SK-N-MC (cell line): ENCODE measurements at regions not wholly inside any gene's neighbourhood (a gene's known extent, or its start where the extent isn't known, plus 50 kb on each side); places are given as distances from the start of the nearest gene placed in this dataset.

ENCODE experiments used
- DNase-seq: peaks from one replicate; pipeline ENCODE4 v3.0.0-alpha.2; 2011; ENCODE audit warnings: low read depth, low spot score
- H3K27ac ChIP-seq: fragments of 200-600 bp; sonication (generic); 2 replicates; pipeline ENCODE4 v1.5.1; 2016; ENCODE audit warnings: mixed run types
- H3K36me3 ChIP-seq: fragments of 200-600 bp; sonication (generic); 2 replicates; pipeline ENCODE4 v1.6.1; 2017; ENCODE audit warnings: antibody characterized with exemption, low read length, mixed read lengths; ENCODE audit not compliant: insufficient read depth
- H3K4me3 ChIP-seq: fragments of 200-600 bp; sonication (generic); 2 replicates; pipeline ENCODE4 v1.5.1; 2016
- H3K9ac ChIP-seq: fragments of 200-600 bp; sonication (generic); 2 replicates; pipeline ENCODE4 v1.8.0; 2017; ENCODE audit warnings: mixed run types, mixed read lengths; ENCODE audit not compliant: insufficient read length
- H3K9me3 ChIP-seq: fragments of 200-600 bp; sonication (generic); 2 replicates; pipeline ENCODE4 v1.6.1; 2017; ENCODE audit warnings: low read depth, mild to moderate bottlenecking, antibody characterized with exemption, low read length, moderate library complexity, mixed read lengths
- EZH2 ChIP-seq: fragments of 200-600 bp; sonication (generic); IDR thresholded peaks from one replicate; pipeline ENCODE4 v1.6.1; 2017; ENCODE audit warnings: antibody characterized with exemption
- FOXP2 ChIP-seq: optimal IDR thresholded peaks from 2 replicates; pipeline ENCODE3; 2011; ENCODE audit warnings: mild to moderate bottlenecking, moderate library complexity; ENCODE audit not compliant: insufficient read depth; ENCODE audit errors: extremely low read length, control extremely low read depth
- POLR2AphosphoS5 ChIP-seq: IDR thresholded peaks from 2 replicates; pipeline ENCODE4 v1.6.1; 2012; ENCODE audit warnings: mild to moderate bottlenecking, low read depth, low read length, borderline replicate concordance

DNA sequence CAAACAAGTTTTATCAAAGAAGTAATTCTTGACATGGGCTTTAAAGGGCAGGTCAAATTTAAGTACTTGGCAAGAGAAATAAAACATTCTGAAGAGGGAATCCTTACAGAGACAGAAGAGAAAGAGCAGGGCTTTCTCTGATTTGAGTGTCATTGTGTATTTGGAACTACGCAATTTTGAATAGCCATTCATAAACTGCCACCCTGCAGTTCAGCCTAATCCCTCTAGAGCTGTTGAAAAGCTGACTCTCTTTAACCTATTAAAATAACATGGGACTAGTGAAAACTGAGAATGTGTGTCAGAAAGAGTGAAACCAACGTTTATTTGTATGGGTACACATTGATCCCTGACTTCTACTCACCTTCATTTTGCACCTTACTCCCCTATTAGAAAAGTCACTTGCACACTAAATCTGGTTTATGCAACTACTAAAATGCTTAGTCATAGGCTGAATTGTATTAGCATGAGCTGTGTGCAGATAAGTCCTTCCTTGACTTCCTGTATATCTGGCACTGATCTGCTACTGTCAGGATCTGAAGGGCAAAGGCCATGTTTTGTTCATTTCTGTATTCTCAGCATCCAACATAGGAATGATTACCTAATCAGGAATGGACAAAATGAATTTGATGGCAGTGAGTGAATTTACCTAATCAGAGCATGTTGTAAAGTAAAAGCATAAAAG lies 458.9 kb downstream of the NOVA1 start:
- no peak for DNase-seq
- TF ChIP-seq POLR2AphosphoS5, result no peak
- no peak for TF ChIP-seq EZH2
- no peak for TF ChIP-seq FOXP2
- no peak overlapping the region for H3K27ac ChIP-seq

DNA sequence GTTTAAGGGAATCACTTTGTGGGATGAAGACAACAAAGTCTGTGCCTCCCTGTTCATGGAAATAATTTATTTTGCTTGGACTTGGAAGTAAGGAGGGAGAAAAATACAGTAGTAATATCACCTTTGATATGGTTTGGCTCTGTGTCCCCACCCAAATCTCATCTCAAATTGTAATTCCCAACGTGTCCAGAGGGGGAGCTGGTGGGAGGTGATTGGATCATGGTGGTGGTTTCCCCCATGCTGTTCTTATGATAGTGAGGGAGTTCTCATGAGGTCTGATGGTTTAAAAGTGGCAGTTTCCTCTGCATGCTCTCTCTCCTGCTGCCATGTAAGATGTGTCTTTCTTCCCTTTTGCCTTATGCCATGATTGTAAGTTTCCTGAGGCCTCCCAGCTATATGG lies 460.7 kb downstream of the NOVA1 start:
- Histone ChIP-seq H3K9ac (no peak overlapping the region), H3K27ac (no peak overlapping the region), H3K9me3 (no peaks in the 10 kb centered on the region), H3K4me3 (no peak overlapping the region), H3K36me3 (no peaks in the 10 kb centered on the region)
- DNase-seq, result no peak
- no peak for TF ChIP-seq FOXP2
- TF ChIP-seq POLR2AphosphoS5, result no peak
- TF ChIP-seq EZH2, result no peak

More for the DNA sequence above, 458.9 kb downstream of the NOVA1 start:
- H3K4me3 ChIP-seq, result no peak overlapping the region
- no peaks in the 10 kb centered on the region for H3K9me3 ChIP-seq
- H3K9ac ChIP-seq, result no peak overlapping the region
- no peaks in the 10 kb centered on the region for H3K36me3 ChIP-seq

DNA sequence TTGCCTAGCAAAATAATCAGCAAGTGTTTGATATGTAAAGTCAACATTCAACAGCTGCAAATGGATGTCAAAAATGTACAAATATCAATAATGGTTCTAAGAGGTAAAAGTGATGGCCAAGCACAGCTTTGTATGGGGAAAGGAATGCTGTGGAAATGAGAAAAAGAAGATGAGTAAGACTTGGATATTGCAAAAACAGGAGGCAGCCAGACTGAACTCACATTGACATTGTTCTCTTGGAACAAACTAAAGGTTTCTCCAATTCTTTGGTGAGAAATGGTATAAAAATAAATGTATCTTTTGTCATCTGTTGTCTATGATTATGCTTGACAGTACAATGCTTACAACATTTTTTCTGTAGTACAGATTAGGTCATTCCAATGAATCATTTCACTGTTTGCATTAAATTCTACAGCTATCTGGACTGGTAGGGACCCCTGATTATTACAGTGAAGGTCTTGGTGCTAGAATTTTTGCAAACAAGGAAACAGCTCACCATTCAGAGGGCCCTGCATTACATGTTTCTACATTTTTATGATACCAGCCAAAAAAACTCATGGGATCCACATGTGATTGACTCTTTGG lies 465.7 kb downstream of the NOVA1 start:
- Histone ChIP-seq H3K4me3 (no peak overlapping the region), H3K36me3 (no peaks in the 10 kb centered on the region), H3K9ac (no peak overlapping the region), H3K9me3 (no peaks in the 10 kb centered on the region), H3K27ac (no peak overlapping the region)
- no peak for DNase-seq
- TF ChIP-seq EZH2 (no peak), FOXP2 (no peak), POLR2AphosphoS5 (no peak)

DNA sequence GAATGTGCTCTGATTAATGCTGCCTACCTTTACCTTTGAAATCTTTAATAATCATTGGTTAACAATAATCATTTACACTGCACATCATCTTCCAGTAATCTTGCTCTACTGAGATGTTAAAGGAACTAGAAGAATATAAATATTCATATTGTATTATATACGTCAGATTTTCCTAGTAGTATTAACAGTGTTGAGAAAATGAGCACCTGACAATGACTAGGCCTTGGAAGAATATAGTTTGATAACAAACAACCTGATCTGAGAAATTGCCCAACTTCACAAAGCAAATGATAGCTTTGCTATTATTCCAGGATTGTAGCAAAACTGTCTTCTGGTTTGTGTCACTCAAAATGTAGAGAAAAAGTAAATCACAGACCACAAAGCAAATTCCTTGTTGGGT lies 467.1 kb downstream of the NOVA1 start:
- Histone ChIP-seq H3K36me3 (no peaks in the 10 kb centered on the region), H3K9ac (no peak overlapping the region), H3K9me3 (no peaks in the 10 kb centered on the region), H3K4me3 (no peak overlapping the region), H3K27ac (no peak overlapping the region)
- no peak for DNase-seq
- TF ChIP-seq POLR2AphosphoS5 (no peak), EZH2 (no peak), FOXP2 (no peak)

DNA sequence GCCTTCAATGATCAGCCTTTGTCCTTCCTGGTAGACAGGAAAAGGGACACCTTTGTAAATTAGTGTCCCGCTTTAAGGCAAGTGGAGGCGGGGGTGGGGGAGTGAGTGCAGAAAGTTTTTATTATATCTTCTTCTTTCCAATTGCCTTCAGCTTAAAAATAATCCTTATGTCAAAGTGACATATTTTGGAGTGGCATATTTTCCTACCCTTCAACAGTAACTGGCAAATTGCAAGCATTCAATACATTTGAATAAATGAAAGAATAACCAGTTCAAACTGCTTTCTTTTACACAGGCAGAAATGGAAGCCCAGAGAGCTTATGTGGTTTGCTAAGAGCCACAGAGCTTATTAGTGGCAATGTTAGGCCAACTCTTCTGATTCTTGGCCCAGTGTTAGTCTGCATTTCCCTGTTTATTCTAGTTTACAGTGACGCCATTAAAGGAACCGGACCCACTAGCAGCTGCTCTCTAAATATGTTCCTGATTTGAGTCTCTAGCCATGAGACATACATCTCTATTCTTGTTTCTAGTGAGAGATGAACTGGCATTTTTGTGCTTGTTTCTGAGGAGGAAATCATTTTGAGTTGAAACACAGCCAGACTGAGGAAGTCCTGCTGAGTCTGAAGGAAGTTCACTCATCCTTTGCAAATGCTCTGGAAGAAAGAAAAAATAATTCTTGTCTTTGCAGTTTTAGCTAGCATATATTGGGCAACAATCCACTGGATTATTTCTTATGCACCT lies 468.7 kb downstream of the NOVA1 start:
- Histone ChIP-seq H3K36me3 (no peaks in the 10 kb centered on the region), H3K9me3 (no peaks in the 10 kb centered on the region), H3K9ac (peak overlapping the region; percentile 15), H3K4me3 (peak overlapping the region; percentile 70), H3K27ac (peak overlapping the region; percentile 98)
- TF ChIP-seq EZH2 (no peak), FOXP2 (peak; percentile 89), POLR2AphosphoS5 (no peak)
- peak; percentile 79 for DNase-seq

DNA sequence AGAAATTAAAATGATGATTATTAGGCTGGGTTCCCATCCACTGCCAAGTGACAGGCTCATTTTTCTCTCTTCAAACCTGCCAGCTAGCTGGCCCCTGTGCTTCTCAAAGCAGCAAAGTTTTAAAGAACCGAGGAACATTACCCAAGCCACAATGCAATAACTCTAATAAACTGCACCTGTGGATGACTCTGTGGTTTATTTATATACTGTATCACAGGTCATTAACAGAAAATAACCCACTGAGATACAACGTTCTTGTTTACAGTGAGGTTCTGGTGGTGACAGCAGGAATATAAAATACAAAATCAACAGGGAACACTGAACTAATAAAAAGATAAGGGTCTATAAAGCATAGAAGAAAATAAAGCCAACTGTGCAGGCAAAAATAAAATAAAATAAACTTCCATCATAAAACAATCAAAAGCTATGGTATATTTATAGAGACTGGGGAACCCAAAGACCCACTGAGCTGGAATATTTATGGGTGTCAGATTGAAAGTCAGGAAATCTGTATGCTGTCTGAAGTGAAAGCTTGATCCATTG lies 472.9 kb downstream of the NOVA1 start:
- Histone ChIP-seq H3K9me3 (no peaks in the 10 kb centered on the region), H3K9ac (no peak overlapping the region), H3K4me3 (no peak overlapping the region), H3K36me3 (no peaks in the 10 kb centered on the region), H3K27ac (no peak overlapping the region)
- DNase-seq, result no peak
- TF ChIP-seq EZH2, result no peak
- TF ChIP-seq FOXP2, result no peak
- TF ChIP-seq POLR2AphosphoS5, result no peak

DNA sequence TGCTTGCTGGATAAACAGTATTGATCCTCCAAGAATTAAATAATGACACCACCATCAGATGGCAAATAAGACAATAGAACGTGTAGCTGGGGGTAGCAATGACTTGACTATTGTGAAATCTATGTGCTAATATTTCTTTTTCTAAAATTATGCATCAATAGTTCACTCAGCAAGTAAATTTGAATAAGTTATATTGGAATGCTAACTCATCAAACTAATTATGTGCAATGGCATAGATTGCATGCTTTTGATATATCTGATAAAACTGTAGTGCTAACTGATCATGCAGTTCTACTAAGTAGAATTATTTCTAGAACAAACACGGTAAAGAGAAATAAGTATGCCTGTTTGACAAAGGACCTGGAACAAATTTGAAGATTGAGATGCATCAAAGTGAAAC lies 474.4 kb downstream of the NOVA1 start:
- H3K9me3 ChIP-seq, result no peaks in the 10 kb centered on the region
- TF ChIP-seq POLR2AphosphoS5, result no peak
- H3K27ac ChIP-seq, result no peak overlapping the region
- H3K36me3 ChIP-seq, result no peaks in the 10 kb centered on the region
- no peak overlapping the region for H3K9ac ChIP-seq
- no peak for DNase-seq
- H3K4me3 ChIP-seq, result no peak overlapping the region

DNA sequence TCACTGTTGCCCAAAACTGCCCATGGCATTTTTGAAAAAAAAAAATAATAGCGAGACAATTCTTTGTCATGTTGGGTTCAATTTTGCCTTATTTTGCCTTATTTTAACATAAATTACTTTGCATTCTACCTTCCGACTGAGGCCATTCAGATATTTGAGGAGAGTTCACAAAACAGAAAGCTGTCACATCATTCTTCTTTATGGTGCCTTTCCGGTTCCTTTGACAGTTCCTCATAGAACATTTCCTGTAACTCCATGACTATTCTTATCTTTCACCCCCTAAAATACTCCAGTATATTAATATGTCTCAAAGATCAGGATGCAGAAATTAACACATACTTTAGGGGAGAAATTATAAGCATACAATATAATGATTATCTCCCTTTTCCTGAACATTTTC lies 476.7 kb downstream of the NOVA1 start:
- DNase-seq, result no peak
- Histone ChIP-seq H3K9ac (no peak overlapping the region), H3K4me3 (no peak overlapping the region), H3K27ac (no peak overlapping the region), H3K36me3 (no peaks in the 10 kb centered on the region), H3K9me3 (no peaks in the 10 kb centered on the region)
- TF ChIP-seq FOXP2 (no peak), POLR2AphosphoS5 (no peak), EZH2 (no peak)
